HL-60 (cell line): ENCODE measurements at regions not wholly inside any gene's neighbourhood (a gene's known extent, or its start where the extent isn't known, plus 50 kb on each side); places are given as distances from the start of the nearest gene placed in this dataset.
A peak's percentile ranks its signal among the peaks of the same experiment; 100 is the strongest.

Source experiments
- TF ChIP-seq, protein P1 (sequence below): IDR thresholded peaks from one replicate; pipeline ENCODE4 v1.5.1; 2011; ENCODE audit warnings: low read length, control low read depth, inconsistent platforms; ENCODE audit not compliant: insufficient read depth
- TF ChIP-seq, protein P2 (sequence below): IDR thresholded peaks from 2 replicates; pipeline ENCODE4 v1.6.1; 2012; ENCODE audit warnings: low read depth; ENCODE audit not compliant: insufficient replicate concordance

GRCh38 chr4:112031712-112032328 lies 113.4 kb upstream of the FAM241A start:
- TF ChIP-seq, protein P1, sequence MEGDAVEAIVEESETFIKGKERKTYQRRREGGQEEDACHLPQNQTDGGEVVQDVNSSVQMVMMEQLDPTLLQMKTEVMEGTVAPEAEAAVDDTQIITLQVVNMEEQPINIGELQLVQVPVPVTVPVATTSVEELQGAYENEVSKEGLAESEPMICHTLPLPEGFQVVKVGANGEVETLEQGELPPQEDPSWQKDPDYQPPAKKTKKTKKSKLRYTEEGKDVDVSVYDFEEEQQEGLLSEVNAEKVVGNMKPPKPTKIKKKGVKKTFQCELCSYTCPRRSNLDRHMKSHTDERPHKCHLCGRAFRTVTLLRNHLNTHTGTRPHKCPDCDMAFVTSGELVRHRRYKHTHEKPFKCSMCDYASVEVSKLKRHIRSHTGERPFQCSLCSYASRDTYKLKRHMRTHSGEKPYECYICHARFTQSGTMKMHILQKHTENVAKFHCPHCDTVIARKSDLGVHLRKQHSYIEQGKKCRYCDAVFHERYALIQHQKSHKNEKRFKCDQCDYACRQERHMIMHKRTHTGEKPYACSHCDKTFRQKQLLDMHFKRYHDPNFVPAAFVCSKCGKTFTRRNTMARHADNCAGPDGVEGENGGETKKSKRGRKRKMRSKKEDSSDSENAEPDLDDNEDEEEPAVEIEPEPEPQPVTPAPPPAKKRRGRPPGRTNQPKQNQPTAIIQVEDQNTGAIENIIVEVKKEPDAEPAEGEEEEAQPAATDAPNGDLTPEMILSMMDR, result peak; percentile 15
- TF ChIP-seq, protein P2, sequence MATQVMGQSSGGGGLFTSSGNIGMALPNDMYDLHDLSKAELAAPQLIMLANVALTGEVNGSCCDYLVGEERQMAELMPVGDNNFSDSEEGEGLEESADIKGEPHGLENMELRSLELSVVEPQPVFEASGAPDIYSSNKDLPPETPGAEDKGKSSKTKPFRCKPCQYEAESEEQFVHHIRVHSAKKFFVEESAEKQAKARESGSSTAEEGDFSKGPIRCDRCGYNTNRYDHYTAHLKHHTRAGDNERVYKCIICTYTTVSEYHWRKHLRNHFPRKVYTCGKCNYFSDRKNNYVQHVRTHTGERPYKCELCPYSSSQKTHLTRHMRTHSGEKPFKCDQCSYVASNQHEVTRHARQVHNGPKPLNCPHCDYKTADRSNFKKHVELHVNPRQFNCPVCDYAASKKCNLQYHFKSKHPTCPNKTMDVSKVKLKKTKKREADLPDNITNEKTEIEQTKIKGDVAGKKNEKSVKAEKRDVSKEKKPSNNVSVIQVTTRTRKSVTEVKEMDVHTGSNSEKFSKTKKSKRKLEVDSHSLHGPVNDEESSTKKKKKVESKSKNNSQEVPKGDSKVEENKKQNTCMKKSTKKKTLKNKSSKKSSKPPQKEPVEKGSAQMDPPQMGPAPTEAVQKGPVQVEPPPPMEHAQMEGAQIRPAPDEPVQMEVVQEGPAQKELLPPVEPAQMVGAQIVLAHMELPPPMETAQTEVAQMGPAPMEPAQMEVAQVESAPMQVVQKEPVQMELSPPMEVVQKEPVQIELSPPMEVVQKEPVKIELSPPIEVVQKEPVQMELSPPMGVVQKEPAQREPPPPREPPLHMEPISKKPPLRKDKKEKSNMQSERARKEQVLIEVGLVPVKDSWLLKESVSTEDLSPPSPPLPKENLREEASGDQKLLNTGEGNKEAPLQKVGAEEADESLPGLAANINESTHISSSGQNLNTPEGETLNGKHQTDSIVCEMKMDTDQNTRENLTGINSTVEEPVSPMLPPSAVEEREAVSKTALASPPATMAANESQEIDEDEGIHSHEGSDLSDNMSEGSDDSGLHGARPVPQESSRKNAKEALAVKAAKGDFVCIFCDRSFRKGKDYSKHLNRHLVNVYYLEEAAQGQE, result no peak
